OCI-LY1 (cell line): ENCODE measurements at regions not wholly inside any gene's neighbourhood (a gene's known extent, or its start where the extent isn't known, plus 50 kb on each side); places are given as distances from the start of the nearest gene placed in this dataset.

Source experiments
- CTCF ChIP-seq: fragments of 200-600 bp; sonication (generic), shearing (Covaris generic); IDR thresholded peaks from 2 replicates; pipeline ENCODE4 v1.5.1; 2017; ENCODE audit warnings: mild to moderate bottlenecking, antibody characterized with exemption, low read length, moderate library complexity, mixed read lengths
- EZH2 ChIP-seq: fragments of 200-600 bp; sonication (generic), shearing (Covaris generic); IDR thresholded peaks from 2 replicates; pipeline ENCODE4 v1.8.0; 2017; ENCODE audit warnings: borderline replicate concordance, mixed run types, mild to moderate bottlenecking, antibody characterized with exemption, low read length, moderate library complexity, mixed read lengths

GRCh38 chr16:79842197-79842596, 241.7 kb upstream of the MAF start:
- TF ChIP-seq CTCF (no peak), EZH2 (no peak)
